ENCODE measurements at regions not wholly inside any gene's neighbourhood (a gene's known extent, or its start where the extent isn't known, plus 50 kb on each side); places are given as distances from the start of the nearest gene placed in this dataset.

- H3K27ac ChIP-seq (replicated peaks in 1 of 4): no peak overlapping the region
- no peak for TF ChIP-seq EP300 (IDR thresholded peaks at IDR 0.05)
- no peak for TF ChIP-seq CTCF (IDR thresholded peaks at IDR 0.05)
- no peak for TF ChIP-seq POLR2A (IDR thresholded peaks at IDR 0.05; ENCODE audit: low read depth)
- TF ChIP-seq POLR2AphosphoS5 (IDR thresholded peaks at IDR 0.05): no peak
- peaks cover 0 to 9% (median 7%) of the 10 kb centered on the region in 4 donors for H3K4me1 ChIP-seq
- H3K36me3 ChIP-seq: no peaks in the 10 kb centered on the region
- WGBS: 78% methylated on average over 4 of the region's 4 CpGs
- H3K4me3 ChIP-seq: no peak overlapping the region
- H3K9me3 ChIP-seq: no peaks in the 10 kb centered on the region
- intact Hi-C loops (cut with DNase I): no loop called here
- no peak for DNase-seq (ENCODE audit: extremely low spot score)
- no peaks in the 10 kb centered on the region for H3K27me3 ChIP-seq
Measured at GRCh38 chr19:31613683-31614219, 264.5 kb upstream of the TSHZ3 start.

GRCh38 chr19:31616031-31616430 lies 266.8 kb upstream of the TSHZ3 start:
- no peaks in the 10 kb centered on the region for H3K27me3 ChIP-seq
- H3K27ac ChIP-seq (replicated peaks in 1 of 4): no peak overlapping the region
- DNase-seq (ENCODE audit: extremely low spot score): no peak
- peaks cover 0 to 9% (median 7%) of the 10 kb centered on the region in 4 donors for H3K4me1 ChIP-seq
- intact Hi-C loops (cut with DNase I): no loop called here
- no peaks in the 10 kb centered on the region for H3K9me3 ChIP-seq
- H3K36me3 ChIP-seq: no peaks in the 10 kb centered on the region
- TF ChIP-seq POLR2A (IDR thresholded peaks at IDR 0.05; ENCODE audit: low read depth) (no peak), EP300 (IDR thresholded peaks at IDR 0.05) (no peak), CTCF (IDR thresholded peaks at IDR 0.05) (no peak), POLR2AphosphoS5 (IDR thresholded peaks at IDR 0.05) (no peak)
- 72% methylated on average over 3 of the region's 3 CpGs for WGBS
- no peak overlapping the region for H3K4me3 ChIP-seq

GRCh38 chr19:31617010-31617585 lies 267.9 kb upstream of the TSHZ3 start:
- 91% methylated on average over 1 of the region's 4 CpGs for WGBS
- H3K9me3 ChIP-seq: peaks cover 0 to 6% (median 5%) of the 10 kb centered on the region in 4 donors
- no peaks in the 10 kb centered on the region for H3K27me3 ChIP-seq
- no peaks in the 10 kb centered on the region for H3K36me3 ChIP-seq
- H3K4me3 ChIP-seq: no peak overlapping the region
- H3K27ac ChIP-seq (replicated peaks in 1 of 4): no peak overlapping the region
- no peak for DNase-seq (ENCODE audit: extremely low spot score)
- TF ChIP-seq CTCF (IDR thresholded peaks at IDR 0.05) (no peak), POLR2AphosphoS5 (IDR thresholded peaks at IDR 0.05) (no peak), POLR2A (IDR thresholded peaks at IDR 0.05; ENCODE audit: low read depth) (no peak), EP300 (IDR thresholded peaks at IDR 0.05) (no peak)
- intact Hi-C loops (cut with DNase I): no loop called here
- H3K4me1 ChIP-seq: peaks cover 0 to 9% (median 7%) of the 10 kb centered on the region in 4 donors

GRCh38 chr19:31625056-31625455 lies 275.8 kb upstream of the TSHZ3 start:
- H3K4me1 ChIP-seq: no peaks in the 10 kb centered on the region
- WGBS: 83% methylated on average over 3 of the region's 4 CpGs
- DNase-seq (ENCODE audit: extremely low spot score): no peak
- TF ChIP-seq POLR2A (IDR thresholded peaks at IDR 0.05; ENCODE audit: low read depth): no peak
- no peak for TF ChIP-seq POLR2AphosphoS5 (IDR thresholded peaks at IDR 0.05)
- TF ChIP-seq EP300 (IDR thresholded peaks at IDR 0.05): no peak
- no peak for TF ChIP-seq CTCF (IDR thresholded peaks at IDR 0.05)
- H3K27ac ChIP-seq (replicated peaks in 1 of 4): no peak overlapping the region
- peaks cover 0 to 6% (median 5%) of the 10 kb centered on the region in 4 donors for H3K9me3 ChIP-seq
- intact Hi-C loops (cut with DNase I): no loop called here
- H3K27me3 ChIP-seq: no peaks in the 10 kb centered on the region
- no peaks in the 10 kb centered on the region for H3K36me3 ChIP-seq
- no peak overlapping the region for H3K4me3 ChIP-seq

- TF ChIP-seq CTCF (IDR thresholded peaks at IDR 0.05) (no peak), EP300 (IDR thresholded peaks at IDR 0.05) (no peak), POLR2AphosphoS5 (IDR thresholded peaks at IDR 0.05) (no peak), POLR2A (IDR thresholded peaks at IDR 0.05; ENCODE audit: low read depth) (no peak)
- no peaks in the 10 kb centered on the region for H3K27me3 ChIP-seq
- H3K4me3 ChIP-seq: no peak overlapping the region
- H3K36me3 ChIP-seq: no peaks in the 10 kb centered on the region
- H3K27ac ChIP-seq (replicated peaks in 1 of 4): no peak overlapping the region
- H3K4me1 ChIP-seq: no peaks in the 10 kb centered on the region
- intact Hi-C loops (cut with DNase I): no loop called here
- WGBS: 77% methylated on average over 1 of the region's 1 CpG
- H3K9me3 ChIP-seq: peaks cover 0 to 6% (median 5%) of the 10 kb centered on the region in 4 donors
- no peak for DNase-seq (ENCODE audit: extremely low spot score)
Measured at GRCh38 chr19:31625575-31625974, 276.3 kb upstream of the TSHZ3 start.

Measured in esophagus muscularis mucosa (tissue), 4 donors.